ENCODE measurements at regions not wholly inside any gene's neighbourhood (a gene's known extent, or its start where the extent isn't known, plus 50 kb on each side); places are given as distances from the start of the nearest gene placed in this dataset.

DNA sequence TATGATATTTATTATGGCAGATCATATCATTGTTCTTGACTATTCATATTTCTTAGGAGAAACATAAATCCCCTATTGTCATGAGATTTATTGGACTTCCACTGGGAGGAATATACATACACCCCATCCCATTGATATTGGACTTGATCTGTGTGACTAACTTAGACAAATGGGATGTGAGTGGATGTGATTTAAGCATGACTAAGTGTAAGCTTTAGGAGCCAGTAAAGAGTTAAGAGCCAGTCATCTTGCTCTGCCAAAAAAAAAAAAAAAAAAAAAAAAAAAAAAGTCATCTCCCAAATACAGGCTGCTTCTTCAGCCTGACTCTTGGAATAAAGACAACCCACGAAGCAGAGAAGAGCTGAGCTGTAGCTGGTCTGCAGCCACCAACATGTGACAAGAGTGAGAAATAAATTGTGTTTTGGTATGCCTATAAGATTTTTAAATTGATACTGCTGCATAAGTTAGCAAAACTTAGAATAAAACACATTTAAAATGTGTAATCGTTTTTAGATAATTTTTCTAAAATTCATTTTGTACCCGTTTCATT lies 595.0 kb upstream of the LRRC4C start:
- no peak for DNase-seq

- DNase-seq = no peak
Observed at GRCh38 chr11:42055606-42056005, 596.2 kb upstream of the LRRC4C start.

- no peak for DNase-seq
Observed at GRCh38 chr11:42058794-42059193, 599.3 kb upstream of the LRRC4C start.

GRCh38 chr11:42065199-42065598 lies 605.7 kb upstream of the LRRC4C start:
- DNase-seq = no peak

- no peak for DNase-seq
Observed at GRCh38 chr11:42066113-42066512, 606.7 kb upstream of the LRRC4C start.

DNA sequence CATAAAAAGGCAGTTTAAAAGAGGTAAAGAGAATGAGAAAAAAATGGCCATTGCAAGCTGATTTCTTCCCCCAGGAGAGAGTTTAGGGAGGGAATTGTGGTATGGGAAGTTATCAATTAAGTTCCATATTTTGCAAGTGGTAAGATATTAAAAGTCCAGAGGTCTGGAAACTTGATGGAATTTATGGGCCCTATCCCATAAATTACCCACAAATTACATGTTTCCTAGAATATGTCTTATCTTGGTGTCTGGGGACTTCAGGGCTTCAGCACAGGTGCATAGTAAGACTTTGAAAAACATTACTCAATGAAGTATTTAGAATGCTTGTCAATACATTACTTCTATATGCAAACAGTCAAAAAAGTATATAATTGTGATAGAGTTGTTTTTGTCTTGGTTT lies 614.9 kb upstream of the LRRC4C start:
- no peak for DNase-seq

DNA sequence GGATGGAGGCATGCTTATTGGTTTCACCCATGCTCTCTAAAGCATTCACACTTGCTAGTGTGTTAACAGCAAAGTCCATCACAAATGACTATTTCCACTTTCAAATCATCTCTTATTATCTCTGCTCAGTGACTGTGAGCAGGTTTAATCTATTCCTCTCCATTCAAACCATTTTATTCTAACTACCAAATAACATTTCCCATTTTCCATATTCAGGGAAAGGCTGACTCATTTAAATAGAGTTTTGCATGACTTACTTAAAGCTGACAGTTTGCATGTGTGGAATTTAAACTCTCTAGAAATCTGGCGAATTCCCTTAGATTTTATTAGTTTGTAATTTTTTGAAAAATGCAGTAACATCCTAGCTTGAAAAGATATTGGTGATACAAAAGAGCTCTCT lies 615.7 kb upstream of the LRRC4C start:
- no peak for DNase-seq

- DNase-seq = no peak
Observed at GRCh38 chr11:42077794-42078193, 618.3 kb upstream of the LRRC4C start.

- no peak for DNase-seq
Observed at GRCh38 chr11:42085736-42086135, 626.3 kb upstream of the LRRC4C start.

- no peak for DNase-seq
Observed at GRCh38 chr11:42093541-42093940, 634.1 kb upstream of the LRRC4C start.

DNA sequence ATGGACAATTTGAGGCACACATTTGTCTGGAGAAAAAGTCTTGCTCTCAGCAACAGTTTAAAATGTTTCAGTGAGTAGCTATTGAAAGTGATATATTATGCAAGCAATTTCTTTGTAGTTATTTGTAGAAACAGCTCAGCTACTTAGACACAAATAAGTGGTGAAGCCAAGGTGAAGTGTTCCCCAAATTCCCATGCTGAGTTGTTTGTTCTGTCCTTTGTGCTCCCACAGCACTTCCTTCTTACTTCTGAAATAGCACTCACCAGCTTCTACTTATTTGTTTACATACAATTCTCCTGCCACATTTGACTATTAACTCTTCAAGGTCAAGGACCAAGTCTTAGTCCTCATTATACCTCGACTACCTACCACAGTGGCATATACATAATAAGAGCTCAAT lies 638.6 kb upstream of the LRRC4C start:
- no peak for DNase-seq

DNA sequence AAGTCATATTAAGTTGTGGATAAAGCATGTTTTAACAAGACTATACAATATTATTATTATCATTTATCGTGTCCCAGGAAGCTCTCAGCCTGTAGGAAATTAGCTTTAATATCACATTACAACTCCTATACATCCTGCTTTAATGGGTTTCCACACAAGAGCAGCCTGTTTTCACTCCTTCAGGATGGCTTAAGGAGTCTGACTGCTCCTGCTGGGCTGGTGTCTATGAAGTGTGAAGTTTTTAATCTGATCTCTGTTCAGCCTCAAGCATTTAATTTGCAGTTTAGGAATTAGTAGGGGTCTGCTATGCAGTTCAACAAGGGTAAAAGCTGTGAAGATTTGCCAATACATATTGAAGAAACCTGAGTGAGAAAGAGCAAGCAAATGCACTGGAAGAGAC lies 653.4 kb upstream of the LRRC4C start:
- no peak for DNase-seq

- no peak for DNase-seq
Observed at GRCh38 chr11:42114927-42115326, 655.5 kb upstream of the LRRC4C start.

GRCh38 chr11:42138454-42138853 lies 679.0 kb upstream of the LRRC4C start:
- DNase-seq = no peak

DNA sequence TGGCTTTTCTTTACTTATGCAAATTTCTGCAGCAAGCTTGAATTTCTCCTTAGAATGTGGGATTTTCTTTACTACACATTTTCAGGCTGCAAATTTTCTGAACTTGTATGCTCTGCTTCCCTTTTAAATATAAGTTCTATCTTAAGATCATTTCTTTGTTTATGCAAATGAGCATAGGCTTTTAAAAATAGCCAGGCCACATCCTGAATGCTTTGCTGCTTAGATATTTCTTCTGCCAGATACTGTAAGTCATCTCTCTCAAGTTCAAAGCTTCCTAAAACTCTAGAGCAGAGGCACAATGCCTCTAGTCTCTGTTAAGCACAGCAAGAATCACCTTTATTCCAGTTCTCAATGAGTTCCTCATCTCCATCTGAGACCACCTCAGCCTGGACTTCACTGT lies 685.9 kb upstream of the LRRC4C start:
- DNase-seq = no peak

GRCh38 chr11:42161886-42162285 lies 702.4 kb upstream of the LRRC4C start:
- DNase-seq = no peak

GRCh38 chr11:42169191-42169590 lies 709.7 kb upstream of the LRRC4C start:
- DNase-seq = no peak

DNA sequence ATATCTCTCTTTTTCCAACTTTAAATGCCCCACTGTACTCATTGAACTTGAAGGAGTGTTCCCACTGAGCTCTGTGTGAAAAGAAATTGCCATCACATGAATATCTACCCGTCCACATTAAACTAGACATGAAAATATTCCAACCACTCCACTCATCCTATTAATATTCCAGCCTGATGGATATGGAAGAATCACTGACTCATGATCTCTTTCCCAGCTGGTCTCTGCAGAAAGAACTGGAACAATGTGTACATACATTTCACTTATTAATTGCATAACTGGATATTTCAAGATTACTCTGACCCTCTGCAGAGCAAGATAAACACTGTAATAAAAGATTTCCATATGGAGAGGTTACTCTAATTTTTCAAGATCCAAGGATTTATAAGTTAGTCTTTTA lies 711.1 kb upstream of the LRRC4C start:
- no peak for DNase-seq

GRCh38 chr11:42171046-42171445 lies 711.6 kb upstream of the LRRC4C start:
- no peak for DNase-seq

GRCh38 chr11:42172441-42172840 lies 713.0 kb upstream of the LRRC4C start:
- no peak for DNase-seq

DNA sequence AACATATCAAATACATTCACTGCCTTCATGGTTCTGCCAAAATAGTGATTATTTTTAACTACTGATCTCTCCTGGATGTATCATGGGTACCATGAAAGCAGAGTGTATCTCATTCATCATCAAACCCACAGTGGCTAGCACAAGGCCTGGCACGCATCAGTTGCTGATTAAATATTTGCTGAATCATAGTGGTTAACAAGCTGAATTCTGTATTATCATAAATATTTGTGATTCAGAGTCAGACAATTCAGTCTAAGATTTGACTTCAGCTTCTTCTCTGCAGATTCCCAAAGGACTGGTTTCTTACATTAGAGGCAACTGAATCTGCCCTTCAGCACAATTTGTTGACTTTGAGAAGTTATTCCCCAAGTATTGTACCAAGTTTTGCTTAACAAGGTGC lies 715.8 kb upstream of the LRRC4C start:
- no peak for DNase-seq

DNA sequence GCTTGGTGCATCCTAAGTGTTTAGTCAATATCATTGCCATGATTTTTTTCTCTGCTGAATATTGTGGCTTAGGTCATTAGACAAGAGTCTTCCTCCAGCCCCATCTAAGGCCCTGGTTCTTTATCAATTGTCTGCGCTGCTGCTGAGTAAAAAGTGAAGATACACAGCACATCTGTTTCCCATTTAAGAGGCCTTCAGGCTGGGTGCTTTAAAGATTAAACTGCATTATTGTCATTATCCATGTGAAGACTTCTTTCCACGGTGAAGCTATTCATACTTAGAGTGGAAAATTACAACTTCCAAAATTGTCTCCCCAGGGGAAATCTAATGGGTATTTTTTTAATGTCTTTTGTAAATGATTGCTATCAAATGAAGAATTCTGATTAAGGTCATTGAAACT lies 719.8 kb upstream of the LRRC4C start:
- no peak for DNase-seq

GRCh38 chr11:42195289-42196013 lies 736.0 kb upstream of the LRRC4C start:
- no peak for DNase-seq

GRCh38 chr11:42200311-42200710 lies 740.9 kb upstream of the LRRC4C start:
- DNase-seq = no peak

DNA sequence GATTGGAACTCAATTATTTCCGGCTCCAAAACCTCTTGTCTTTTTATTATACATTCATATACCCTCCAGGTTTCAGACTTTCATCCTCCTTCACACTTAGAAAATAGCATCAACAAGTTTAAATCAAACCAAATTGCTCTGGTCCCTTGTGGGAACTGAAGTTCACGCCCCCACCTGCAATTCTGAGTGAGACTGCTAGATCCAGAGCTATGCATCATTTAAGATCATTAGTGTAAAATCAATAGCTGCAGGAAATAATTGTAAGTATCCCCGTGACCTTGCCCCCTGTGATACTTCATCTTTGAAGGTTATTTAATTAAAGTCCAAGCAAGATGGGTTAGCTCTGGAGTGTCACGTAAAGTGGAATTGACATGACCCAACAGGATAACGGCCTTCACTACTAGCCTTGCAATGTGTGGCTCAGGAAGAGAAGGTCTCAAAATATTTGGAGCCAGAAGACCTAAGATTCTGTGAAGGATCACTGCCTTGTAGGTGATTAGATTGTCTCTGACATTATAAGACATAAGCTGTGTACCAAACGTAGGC lies 742.2 kb upstream of the LRRC4C start:
- no peak for DNase-seq

All from GDM1 (cell line).